ENCODE measurements at regions not wholly inside any gene's neighbourhood (a gene's known extent, or its start where the extent isn't known, plus 50 kb on each side); places are given as distances from the start of the nearest gene placed in this dataset.

- Histone ChIP-seq H3K27ac (no peak overlapping the region), H3K36me3 (no peaks in the 10 kb centered on the region), H3K9me3 (no peaks in the 10 kb centered on the region), H3K4me1 (peaks cover 19% of the 10 kb centered on the region), H4K20me1 (no peaks in the 10 kb centered on the region), H3K27me3 (no peaks in the 10 kb centered on the region), H3K9ac (no peak overlapping the region), H3K4me3 (no peak overlapping the region), H3K4me2 (no peak overlapping the region; the same call in 1 of the 2 replicates)
- no peak for TF ChIP-seq Cebpa-rat (IDR thresholded peaks at IDR 0.05)
Measured at GRCh38 chr14:98137131-98138025, 1134.6 kb downstream of the BCL11B start.

DNA sequence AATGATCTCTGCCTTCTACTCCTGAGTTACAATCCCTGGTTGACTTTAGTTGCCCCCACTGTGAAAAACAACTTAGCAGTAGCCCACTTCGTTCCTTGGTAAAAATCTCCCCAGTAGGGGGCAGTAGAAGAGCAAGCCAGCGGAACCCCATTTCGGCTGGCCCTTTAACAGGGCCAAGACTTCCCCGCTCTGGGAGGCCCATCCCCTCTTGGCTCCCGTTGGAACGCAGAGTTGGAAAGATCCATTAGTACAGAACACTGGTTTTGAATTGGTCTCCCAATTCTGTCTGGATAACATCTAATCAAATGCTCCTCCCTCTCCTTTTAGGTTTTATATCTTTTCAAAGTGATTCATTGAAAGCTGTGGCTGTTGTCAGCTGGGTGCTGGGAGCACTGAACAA lies 1133.3 kb downstream of the BCL11B start:
- TF ChIP-seq Cebpa-rat (IDR thresholded peaks at IDR 0.05): no peak
- no peaks in the 10 kb centered on the region for H3K27me3 ChIP-seq
- H3K27ac ChIP-seq: no peak overlapping the region
- no peak overlapping the region for H3K9ac ChIP-seq
- no peaks in the 10 kb centered on the region for H3K9me3 ChIP-seq
- no peaks in the 10 kb centered on the region for H4K20me1 ChIP-seq
- H3K4me3 ChIP-seq: no peak overlapping the region
- H3K4me2 ChIP-seq: no peak overlapping the region
- H3K36me3 ChIP-seq: no peaks in the 10 kb centered on the region
- H3K4me1 ChIP-seq: peaks cover 19% of the 10 kb centered on the region

DNA sequence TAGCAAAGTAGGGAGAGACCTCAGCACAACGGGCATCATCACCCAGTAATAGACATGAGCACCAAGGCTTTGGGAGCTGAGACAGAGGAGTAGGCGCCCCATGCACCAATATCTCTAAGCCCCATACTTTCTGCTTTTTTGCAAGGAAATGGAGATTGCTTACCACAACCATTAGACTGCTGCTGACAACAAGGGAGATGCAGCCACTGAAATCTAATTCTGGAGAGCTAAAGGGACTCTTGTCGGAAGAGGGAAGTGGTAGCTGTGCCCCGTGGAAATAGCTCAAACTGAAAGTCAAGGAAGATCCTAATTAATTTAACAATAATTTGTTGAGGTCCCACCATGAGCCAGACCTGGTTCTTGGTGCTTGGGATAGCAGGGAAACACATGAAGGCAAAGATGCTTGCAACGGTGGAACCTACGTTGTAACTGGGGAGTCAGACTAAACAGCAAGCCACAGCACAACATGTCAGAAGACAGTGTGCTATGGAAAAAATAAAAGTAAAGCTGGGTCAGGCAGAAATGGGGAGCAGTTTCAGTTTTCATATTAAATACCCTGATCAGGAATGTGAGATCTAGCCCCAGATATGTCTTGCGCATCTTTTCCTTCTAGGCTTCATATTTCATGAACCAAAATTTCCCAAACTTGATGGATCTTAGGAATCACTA lies 1131.0 kb downstream of the BCL11B start:
- Histone ChIP-seq H3K4me1 (peaks cover 12% of the 10 kb centered on the region), H3K4me2 (no peak overlapping the region), H3K36me3 (no peaks in the 10 kb centered on the region), H3K27ac (no peak overlapping the region), H3K9ac (no peak overlapping the region), H3K27me3 (no peaks in the 10 kb centered on the region), H3K9me3 (no peaks in the 10 kb centered on the region), H3K4me3 (no peak overlapping the region), H4K20me1 (no peaks in the 10 kb centered on the region)
- TF ChIP-seq Cebpa-rat (IDR thresholded peaks at IDR 0.05): no peak

- no peak overlapping the region for H3K27ac ChIP-seq
- no peak overlapping the region for H3K4me2 ChIP-seq
- no peak overlapping the region for H3K9ac ChIP-seq
- no peaks in the 10 kb centered on the region for H3K9me3 ChIP-seq
- H3K4me1 ChIP-seq: no peaks in the 10 kb centered on the region
- H4K20me1 ChIP-seq: no peaks in the 10 kb centered on the region
- H3K27me3 ChIP-seq: no peaks in the 10 kb centered on the region
- H3K4me3 ChIP-seq: no peak overlapping the region
- no peaks in the 10 kb centered on the region for H3K36me3 ChIP-seq
- TF ChIP-seq Cebpa-rat (IDR thresholded peaks at IDR 0.05): no peak
Measured at GRCh38 chr14:98143566-98143965, 1128.4 kb downstream of the BCL11B start.

DNA sequence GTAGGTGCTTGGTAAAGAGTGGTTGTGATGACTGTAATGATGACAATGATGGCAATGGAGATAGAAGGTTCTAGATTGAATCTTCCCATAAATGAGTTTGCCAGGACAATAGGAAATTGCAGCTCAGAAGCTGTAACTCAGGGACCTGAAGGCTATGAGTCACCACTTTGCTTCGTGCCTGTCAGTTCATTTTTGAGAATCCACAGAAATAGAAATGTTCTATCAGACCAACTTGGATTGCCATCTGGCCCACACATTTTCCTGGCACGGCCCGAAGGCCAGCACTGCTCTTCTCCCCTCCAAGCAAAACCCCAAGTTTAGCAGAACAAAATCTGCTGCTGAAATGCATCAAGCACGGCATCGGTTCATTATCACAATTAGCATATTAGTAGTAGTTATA lies 1127.0 kb downstream of the BCL11B start:
- no peak overlapping the region for H3K4me2 ChIP-seq
- no peak overlapping the region for H3K4me3 ChIP-seq
- no peaks in the 10 kb centered on the region for H3K4me1 ChIP-seq
- H4K20me1 ChIP-seq: no peaks in the 10 kb centered on the region
- H3K9ac ChIP-seq: no peak overlapping the region
- TF ChIP-seq Cebpa-rat (IDR thresholded peaks at IDR 0.05): no peak
- no peaks in the 10 kb centered on the region for H3K36me3 ChIP-seq
- H3K27me3 ChIP-seq: no peaks in the 10 kb centered on the region
- no peak overlapping the region for H3K27ac ChIP-seq
- peaks cover 3% of the 10 kb centered on the region; the same call in 1 of the 2 replicates for H3K9me3 ChIP-seq

- Histone ChIP-seq H4K20me1 (no peaks in the 10 kb centered on the region), H3K27ac (no peak overlapping the region), H3K4me2 (no peak overlapping the region), H3K36me3 (no peaks in the 10 kb centered on the region), H3K4me1 (no peaks in the 10 kb centered on the region), H3K4me3 (no peak overlapping the region), H3K9ac (no peak overlapping the region), H3K27me3 (no peaks in the 10 kb centered on the region), H3K9me3 (peaks cover 3% of the 10 kb centered on the region; the same call in 1 of the 2 replicates)
- TF ChIP-seq Cebpa-rat (IDR thresholded peaks at IDR 0.05): no peak
Measured at GRCh38 chr14:98146416-98146815, 1125.6 kb downstream of the BCL11B start.

GRCh38 chr14:98154254-98154653 lies 1117.7 kb downstream of the BCL11B start:
- Histone ChIP-seq H4K20me1 (no peaks in the 10 kb centered on the region), H3K4me1 (no peaks in the 10 kb centered on the region), H3K27me3 (no peaks in the 10 kb centered on the region), H3K36me3 (no peaks in the 10 kb centered on the region), H3K4me2 (no peak overlapping the region), H3K27ac (no peak overlapping the region), H3K9me3 (peaks cover 3% of the 10 kb centered on the region; the same call in 1 of the 2 replicates), H3K9ac (no peak overlapping the region), H3K4me3 (no peak overlapping the region)
- TF ChIP-seq Cebpa-rat (IDR thresholded peaks at IDR 0.05): no peak

GRCh38 chr14:98156411-98156810 lies 1115.6 kb downstream of the BCL11B start:
- no peaks in the 10 kb centered on the region for H4K20me1 ChIP-seq
- H3K36me3 ChIP-seq: no peaks in the 10 kb centered on the region
- no peaks in the 10 kb centered on the region for H3K9me3 ChIP-seq
- no peak overlapping the region for H3K9ac ChIP-seq
- H3K27me3 ChIP-seq: no peaks in the 10 kb centered on the region
- no peak for TF ChIP-seq Cebpa-rat (IDR thresholded peaks at IDR 0.05)
- no peak overlapping the region for H3K4me3 ChIP-seq
- peaks cover 6% of the 10 kb centered on the region; the same call in 1 of the 2 replicates for H3K4me1 ChIP-seq
- H3K27ac ChIP-seq: no peak overlapping the region
- no peak overlapping the region for H3K4me2 ChIP-seq

GRCh38 chr14:98160901-98161300 lies 1111.1 kb downstream of the BCL11B start:
- H3K27ac ChIP-seq: no peak overlapping the region
- peaks cover 11% of the 10 kb centered on the region; the same call in 1 of the 2 replicates for H3K9me3 ChIP-seq
- no peak overlapping the region for H3K9ac ChIP-seq
- no peak for TF ChIP-seq Cebpa-rat (IDR thresholded peaks at IDR 0.05)
- H3K4me2 ChIP-seq: peak overlapping the region; percentile 9; the same call in 1 of the 2 replicates
- no peak overlapping the region for H3K4me3 ChIP-seq
- H3K27me3 ChIP-seq: no peaks in the 10 kb centered on the region
- peaks cover 7% of the 10 kb centered on the region; the same call in 1 of the 2 replicates for H3K4me1 ChIP-seq
- H4K20me1 ChIP-seq: no peaks in the 10 kb centered on the region
- no peaks in the 10 kb centered on the region for H3K36me3 ChIP-seq

- Histone ChIP-seq H3K4me2 (no peak overlapping the region; the same call in 1 of the 2 replicates), H3K4me1 (peaks cover 10% of the 10 kb centered on the region), H4K20me1 (no peaks in the 10 kb centered on the region), H3K36me3 (no peaks in the 10 kb centered on the region), H3K27ac (no peak overlapping the region), H3K4me3 (no peak overlapping the region), H3K9ac (no peak overlapping the region), H3K27me3 (no peaks in the 10 kb centered on the region), H3K9me3 (peaks cover 14% of the 10 kb centered on the region; the same call in 1 of the 2 replicates)
- TF ChIP-seq Cebpa-rat (IDR thresholded peaks at IDR 0.05): no peak
Measured at GRCh38 chr14:98161356-98161755, 1110.6 kb downstream of the BCL11B start.

Data from BLaER1 (cell line).